H9 (cell line): ENCODE measurements at regions not wholly inside any gene's neighbourhood (a gene's known extent, or its start where the extent isn't known, plus 50 kb on each side); places are given as distances from the start of the nearest gene placed in this dataset.

Experiments used
- DNase-seq: peaks from one replicate; pipeline ENCODE4 v3.0.0-alpha.2; 2017
- H2AFZ ChIP-seq: one replicate; pipeline ENCODE4 v1.6.1; 2013; ENCODE audit warnings: mild to moderate bottlenecking, low read length, control low read depth, moderate library complexity
- H2AK5ac ChIP-seq: 2 replicates; pipeline ENCODE4 v1.6.1; 2013; ENCODE audit warnings: low read length, control low read depth, mixed read lengths; ENCODE audit not compliant: insufficient read length
- H2BK120ac ChIP-seq: one replicate; pipeline ENCODE4 v1.6.1; 2013; ENCODE audit warnings: low read depth, mild to moderate bottlenecking, low read length, control low read depth, inconsistent platforms; ENCODE audit not compliant: poor library complexity, severe bottlenecking
- H2BK12ac ChIP-seq: 2 replicates; pipeline ENCODE4 v1.6.1; 2013; ENCODE audit warnings: low read length, control low read depth, mixed read lengths, low read depth; ENCODE audit not compliant: insufficient read length
- H2BK15ac ChIP-seq: 2 replicates; pipeline ENCODE4 v1.6.1; 2013; ENCODE audit warnings: low read depth, low read length, control low read depth
- H2BK20ac ChIP-seq: one replicate; pipeline ENCODE4 v1.6.1; 2013; ENCODE audit warnings: low read depth, mild to moderate bottlenecking, low read length, control low read depth, inconsistent platforms; ENCODE audit not compliant: poor library complexity, severe bottlenecking
- H2BK5ac ChIP-seq: 2 replicates; pipeline ENCODE4 v1.6.1; 2013; ENCODE audit warnings: low read length, control low read depth, mixed read lengths; ENCODE audit not compliant: insufficient read length
- H3K14ac ChIP-seq: 2 replicates; pipeline ENCODE4 v1.6.1; 2013; ENCODE audit warnings: low read length, control low read depth; ENCODE audit not compliant: insufficient read depth
- H3K18ac ChIP-seq: 2 replicates; pipeline ENCODE4 v1.6.1; 2013; ENCODE audit warnings: low read depth, mild to moderate bottlenecking, mixed read lengths, low read length, control low read depth; ENCODE audit not compliant: insufficient read length
- H3K23ac ChIP-seq: 2 replicates; pipeline ENCODE4 v1.6.1; 2013; ENCODE audit warnings: low read length, control low read depth, mixed read lengths, low read depth; ENCODE audit not compliant: insufficient read length
- H3K23me2 ChIP-seq: 2 replicates; pipeline ENCODE4 v1.6.1; 2013; ENCODE audit warnings: low read depth, mild to moderate bottlenecking, mixed read lengths, low read length, control low read depth; ENCODE audit not compliant: insufficient read length, poor library complexity, severe bottlenecking
- H3K27ac ChIP-seq: 2 replicates; pipeline ENCODE4 v1.5.1; 2013; ENCODE audit warnings: low read length, control low read depth, mixed read lengths, low read depth; ENCODE audit not compliant: insufficient read length
- H3K27me3 ChIP-seq: 2 replicates; pipeline ENCODE4 v1.6.1; 2013; ENCODE audit warnings: low read length, control low read depth, inconsistent platforms; ENCODE audit not compliant: insufficient read depth
- H3K4ac ChIP-seq: 2 replicates; pipeline ENCODE4 v1.6.1; 2013; ENCODE audit warnings: low read depth, mild to moderate bottlenecking, control low read depth, inconsistent platforms, low read length, moderate library complexity
- H3K4me1 ChIP-seq: 2 replicates; pipeline ENCODE4 v1.6.1; 2013; ENCODE audit warnings: low read length, control low read depth, inconsistent platforms; ENCODE audit not compliant: insufficient read depth
- H3K4me2 ChIP-seq: 2 replicates; pipeline ENCODE4 v1.6.1; 2013; ENCODE audit warnings: low read length, control low read depth, mixed read lengths; ENCODE audit not compliant: insufficient read length, insufficient read depth
- H3K56ac ChIP-seq: 2 replicates; pipeline ENCODE4 v1.6.1; 2013; ENCODE audit warnings: low read depth, mild to moderate bottlenecking, mixed read lengths, low read length, control low read depth; ENCODE audit not compliant: insufficient read length
- H3K79me1 ChIP-seq: 2 replicates; pipeline ENCODE4 v1.6.1; 2013; ENCODE audit warnings: low read depth, mild to moderate bottlenecking, moderate library complexity, low read length, control low read depth, inconsistent platforms; ENCODE audit not compliant: insufficient read depth, poor library complexity, severe bottlenecking
- H3K79me2 ChIP-seq: 2 replicates; pipeline ENCODE4 v1.6.1; 2013; ENCODE audit warnings: low read length, control low read depth, inconsistent platforms; ENCODE audit not compliant: insufficient read depth
- H3K9ac ChIP-seq: 2 replicates; pipeline ENCODE4 v1.6.1; 2013; ENCODE audit warnings: low read length, control low read depth, mixed read lengths; ENCODE audit not compliant: insufficient read length; ENCODE audit errors: extremely low read depth
- H3K9me3 ChIP-seq: one replicate; pipeline ENCODE4 v1.6.1; 2013; ENCODE audit warnings: low read depth, low read length, inconsistent platforms; ENCODE audit not compliant: control insufficient read depth
- H3T11ph ChIP-seq: one replicate; pipeline ENCODE4 v1.6.1; 2013; ENCODE audit warnings: mild to moderate bottlenecking, low read length, control low read depth, inconsistent platforms
- H4K20me1 ChIP-seq: one replicate; pipeline ENCODE4 v1.6.1; 2013; ENCODE audit not compliant: control insufficient read depth, insufficient read length, insufficient read depth
- H4K5ac ChIP-seq: 2 replicates; pipeline ENCODE4 v1.6.1; 2013; ENCODE audit warnings: low read depth, mild to moderate bottlenecking, mixed read lengths, low read length, control low read depth; ENCODE audit not compliant: insufficient read length
- H4K8ac ChIP-seq: replicated peaks from 2 replicates; pipeline ENCODE4 v1.6.1; 2013; ENCODE audit warnings: low read length, control low read depth, mixed read lengths, low read depth; ENCODE audit not compliant: insufficient read length
- H4K91ac ChIP-seq: 2 replicates; pipeline ENCODE4 v1.6.1; 2013; ENCODE audit warnings: low read depth, mild to moderate bottlenecking, moderate library complexity, mixed read lengths, low read length, control low read depth; ENCODE audit not compliant: insufficient read length
- H3K27ac Mint-ChIP-seq, 3 experiments: 2 replicates in 2 of 3; 3 replicates in 1 of 3; pipeline ENCODE4 v1.8.0; 2020 to 2021; ENCODE audit warnings: mixed read lengths in 3 of 3, mild to moderate bottlenecking in 1 of 3, moderate library complexity in 1 of 3
- H3K27me3 Mint-ChIP-seq: 2 replicates; pipeline ENCODE4 v1.8.0; 2021; ENCODE audit warnings: low read depth, mild to moderate bottlenecking, moderate library complexity, mixed read lengths
- H3K36me3 Mint-ChIP-seq, 3 experiments: 2 replicates in 2 of 3; 3 replicates in 1 of 3; pipeline ENCODE4 v1.8.0; 2020 to 2021; ENCODE audit warnings: low read depth in 3 of 3, mixed read lengths in 3 of 3; ENCODE audit not compliant: insufficient read depth in 1 of 3
- H3K4me1 Mint-ChIP-seq, 2 experiments: 2 replicates each; pipeline ENCODE4 v1.8.0; 2020; ENCODE audit warnings: mixed read lengths in 2 of 2
- H3K4me3 Mint-ChIP-seq, 2 experiments: 2 replicates in 1 of 2; 3 replicates in 1 of 2; pipeline ENCODE4 v1.8.0; 2020 to 2021; ENCODE audit warnings: mild to moderate bottlenecking in 2 of 2, mixed read lengths in 2 of 2, moderate library complexity in 1 of 2
- H3K9me3 Mint-ChIP-seq, 2 experiments: 2 replicates in 1 of 2; 3 replicates in 1 of 2; pipeline ENCODE4 v1.8.0; 2020; ENCODE audit warnings: mild to moderate bottlenecking in 2 of 2, mixed read lengths in 2 of 2, moderate library complexity in 1 of 2
- CTCF ChIP-seq: fragments of 200-600 bp; sonication (generic); conservative IDR thresholded peaks from 3 replicates; pipeline ENCODE4 v1.8.0; 2021; ENCODE audit warnings: antibody characterized with exemption, mild to moderate bottlenecking
- WGBS: extraction: QIAGEN DNeasy Blood & Tissue Kit; methylation state at CpG from one replicate; pipeline ENCODE4 v1.1.7; 2013; ENCODE audit warnings: missing lambda C conversion rate, low lambda C conversion rate, mixed read lengths; ENCODE audit not compliant: insufficient read length; ENCODE audit errors: extremely low coverage; 5-methylcytosine and 5-hydroxymethylcytosine counted together

DNA sequence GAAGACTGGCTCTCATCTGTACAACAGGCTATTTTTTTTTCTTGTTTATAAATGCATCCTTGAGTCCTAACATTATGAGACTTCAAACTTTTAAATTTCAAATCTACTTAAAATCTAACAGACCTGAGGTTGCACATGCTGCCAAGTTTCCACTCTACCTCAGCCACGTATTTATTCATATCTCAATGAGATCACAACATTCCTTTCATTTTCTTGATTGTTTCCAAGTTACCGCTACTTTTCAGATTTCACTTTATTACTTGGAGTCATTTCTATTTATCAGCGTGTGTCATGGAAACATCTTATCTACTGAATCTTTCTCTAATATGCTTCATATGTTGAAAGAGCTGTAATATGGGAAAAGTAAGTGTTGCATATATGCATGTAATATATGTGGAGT is 1257.5 kb upstream of the ATXN8OS start:
- no peak overlapping the region for H3K14ac ChIP-seq
- no peak overlapping the region for H3K4me2 ChIP-seq
- H3K4ac ChIP-seq, result no peak overlapping the region
- H3K56ac ChIP-seq, result no peak overlapping the region
- no peak for DNase-seq
- Mint-ChIP-seq H3K9me3 (peaks cover 1 to 11% of the 10 kb centered on the region in 2 experiments; a peak in 4 of 5 replicates), H3K27me3 (no peaks in the 10 kb centered on the region), H3K36me3 (peaks cover 4 to 18% (median 13%) of the 10 kb centered on the region in 3 experiments; a peak in 6 of 7 replicates), H3K4me1 (peaks cover 2 to 7% of the 10 kb centered on the region in 2 experiments; a peak in 3 of 4 replicates), H3K4me3 (no peak overlapping the region), H3K27ac (no peak overlapping the region)
- no peak overlapping the region for H2BK12ac ChIP-seq
- no peaks in the 10 kb centered on the region for H4K20me1 ChIP-seq
- no peak overlapping the region for H4K5ac ChIP-seq
- H3K23me2 ChIP-seq, result no peaks in the 10 kb centered on the region
- no peaks in the 10 kb centered on the region for H3K79me1 ChIP-seq
- H3K9ac ChIP-seq, result no peak overlapping the region
- H2BK120ac ChIP-seq, result no peak overlapping the region
- no peak overlapping the region for H4K8ac ChIP-seq
- WGBS, result no CpG with 5 or more reads among the region's 3 CpGs
- no peaks in the 10 kb centered on the region for H3K79me2 ChIP-seq
- no peak for TF ChIP-seq CTCF
- no peaks in the 10 kb centered on the region for H3K4me1 ChIP-seq
- H3K18ac ChIP-seq, result no peak overlapping the region
- no peak overlapping the region for H3K23ac ChIP-seq
- no peak overlapping the region for H2AFZ ChIP-seq
- no peak overlapping the region for H4K91ac ChIP-seq
- H2BK5ac ChIP-seq, result no peak overlapping the region
- H2AK5ac ChIP-seq, result no peak overlapping the region
- H3K27me3 ChIP-seq, result no peaks in the 10 kb centered on the region
- H2BK20ac ChIP-seq, result no peak overlapping the region
- no peak overlapping the region for H2BK15ac ChIP-seq
- no peak overlapping the region for H3T11ph ChIP-seq
- no peaks in the 10 kb centered on the region for H3K9me3 ChIP-seq
- no peak overlapping the region for H3K27ac ChIP-seq
